ENCODE measurements at regions not wholly inside any gene's neighbourhood (a gene's known extent, or its start where the extent isn't known, plus 50 kb on each side); places are given as distances from the start of the nearest gene placed in this dataset.

GRCh38 chr18:46310675-46311345 is 206.6 kb downstream of the HAUS1 start (continued):
- TF ChIP-seq TSHZ1 (tag by site-specific recombination; IDR thresholded peaks at IDR 0.05; ENCODE audit: borderline replicate concordance) (no peak), ZBTB17 (tag by site-specific recombination; IDR thresholded peaks at IDR 0.05) (no peak), ZNF280D (tag by site-specific recombination; IDR thresholded peaks at IDR 0.05) (no peak), ZNF266 (tag by site-specific recombination; IDR thresholded peaks at IDR 0.05; ENCODE audit: low read depth) (no peak), GLI4 (tag by site-specific recombination; IDR thresholded peaks at IDR 0.05) (no peak), ZNF692 (tag by site-specific recombination; IDR thresholded peaks at IDR 0.05) (no peak), ZSCAN23 (tag by site-specific recombination; IDR thresholded peaks at IDR 0.05) (no peak), MZF1 (tag by site-specific recombination; IDR thresholded peaks at IDR 0.05; ENCODE audit: borderline replicate concordance) (no peak), ZBTB44 (tag by site-specific recombination; IDR thresholded peaks at IDR 0.05) (no peak), ZNF16 (tag by site-specific recombination; IDR thresholded peaks at IDR 0.05; ENCODE audit: low read depth) (no peak), ZNF600 (tag by site-specific recombination; IDR thresholded peaks at IDR 0.05) (no peak), ZNF549 (tag by site-specific recombination; IDR thresholded peaks at IDR 0.05) (no peak)

GRCh38 chr18:46311491-46311890 is 207.3 kb downstream of the HAUS1 start:
- H3K9me3 ChIP-seq (ENCODE audit: control insufficient read depth, insufficient read depth, low read depth, low read length): no peaks in the 10 kb centered on the region
- POLR2A ChIA-PET: interaction anchor here (1.2 kb wide), 1 partner anchor 17 kb away, joined by 3 read pairs; no protein-coding TSS in a partner anchor
- no peaks in the 10 kb centered on the region for H3K4me1 ChIP-seq (ENCODE audit: control insufficient read depth, insufficient read depth, low read length)
- TF ChIP-seq ZNF843 (tag by site-specific recombination; IDR thresholded peaks at IDR 0.05) (no peak), OVOL3 (tag by site-specific recombination; IDR thresholded peaks at IDR 0.05) (no peak), ZNF292 (tag by site-specific recombination; IDR thresholded peaks at IDR 0.05; ENCODE audit: borderline replicate concordance, low read depth) (no peak), ZNF121 (tag by site-specific recombination; IDR thresholded peaks at IDR 0.05) (no peak), ZNF112 (tag by site-specific recombination; IDR thresholded peaks at IDR 0.05) (no peak), REST (tag by site-specific recombination; IDR thresholded peaks at IDR 0.05) (no peak), ZFHX2 (tag by site-specific recombination; conservative IDR thresholded peaks at IDR 0.05) (peak; percentile 21; the same call in 1 of the 2 replicates), ZBTB10 (tag by site-specific recombination; IDR thresholded peaks at IDR 0.05) (no peak)

More at GRCh38 chr18:46311491-46311890, 207.3 kb downstream of the HAUS1 start:
- no peak overlapping the region for H3K27ac ChIP-seq (ENCODE audit: extremely low read depth, low read depth, low read length)
- H3K36me3 ChIP-seq (ENCODE audit: control insufficient read depth in 2 of 2, insufficient read depth in 1 of 2, low read length in 2 of 2): no peaks in the 10 kb centered on the region
- no peak overlapping the region for H3K4me3 ChIP-seq (ENCODE audit: low read depth, low read length)
- CTCF ChIA-PET: interaction anchor here (0.6 kb wide), 1 partner anchor 28 kb away, joined by 3 read pairs; no protein-coding TSS in a partner anchor
